ENCODE measurements at regions not wholly inside any gene's neighbourhood (a gene's known extent, or its start where the extent isn't known, plus 50 kb on each side); places are given as distances from the start of the nearest gene placed in this dataset.
A peak's percentile ranks its signal among the peaks of the same experiment; 100 is the strongest.

DNA sequence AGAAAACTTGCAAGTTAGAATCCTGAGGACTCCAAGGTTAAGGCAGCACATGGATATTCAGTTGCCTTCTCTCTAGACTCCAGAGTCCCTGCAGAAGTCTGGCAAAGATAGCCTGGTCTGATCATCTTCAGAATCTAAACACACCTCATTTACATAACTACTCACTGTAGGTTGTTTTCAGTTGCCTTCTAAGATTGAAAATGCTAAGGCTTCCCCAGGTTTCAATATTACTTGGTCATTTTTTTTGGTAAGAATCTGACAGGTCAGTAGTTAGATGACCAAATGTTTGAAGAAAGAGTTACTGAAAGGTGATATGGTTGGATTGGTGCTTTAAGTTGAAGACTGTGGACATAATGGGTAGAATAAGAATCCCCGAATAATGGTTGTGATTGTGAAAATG, 205.4 kb upstream of the KCNJ16 start:
- Histone ChIP-seq H3K27ac (ENCODE audit: low read depth, low read length) (peak overlapping the region; percentile 65), H3K4me1 (ENCODE audit: control insufficient read depth, insufficient read depth, low read length, unreplicated experiment) (peaks cover 38% of the 10 kb centered on the region), H3K79me2 (ENCODE audit: control insufficient read depth, insufficient read depth, low read length, unreplicated experiment) (no peaks in the 10 kb centered on the region)

DNA sequence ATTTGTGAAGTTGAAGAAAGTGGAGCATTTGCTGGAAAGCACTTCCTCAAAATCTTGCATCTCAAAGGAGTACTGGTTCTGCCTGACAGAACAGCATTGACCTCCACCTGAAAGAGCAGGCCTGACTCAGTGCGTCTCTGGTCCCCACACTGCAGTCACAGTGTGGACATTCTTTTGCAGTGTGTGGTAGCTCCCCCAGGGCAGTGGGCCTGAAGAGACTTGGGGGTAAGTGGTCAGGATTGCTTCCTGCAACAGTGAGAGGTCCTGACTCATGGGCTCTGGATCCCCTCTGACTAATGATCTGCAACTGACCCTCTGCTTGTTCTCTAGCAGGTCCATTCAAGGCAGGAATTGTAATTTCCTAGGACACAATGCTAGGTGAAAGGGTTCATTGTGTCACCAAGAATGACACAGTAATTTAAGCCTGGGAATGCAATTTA, 204.9 kb upstream of the KCNJ16 start:
- no peak overlapping the region for H2AFZ ChIP-seq (ENCODE audit: low read length, unreplicated experiment)

More for the DNA sequence above, 205.4 kb upstream of the KCNJ16 start:
- Histone ChIP-seq H3K4me3 (ENCODE audit: low read depth, low read length) (0 out of 2 replicates have a peak overlapping the region, but pooled peaks have one; percentile 8), H3K27me3 (ENCODE audit: insufficient read depth, low read length) (no peaks in the 10 kb centered on the region), H2AFZ (ENCODE audit: low read length, unreplicated experiment) (no peak overlapping the region), H3K36me3 (ENCODE audit: insufficient read depth, low read length) (no peaks in the 10 kb centered on the region)

DNA sequence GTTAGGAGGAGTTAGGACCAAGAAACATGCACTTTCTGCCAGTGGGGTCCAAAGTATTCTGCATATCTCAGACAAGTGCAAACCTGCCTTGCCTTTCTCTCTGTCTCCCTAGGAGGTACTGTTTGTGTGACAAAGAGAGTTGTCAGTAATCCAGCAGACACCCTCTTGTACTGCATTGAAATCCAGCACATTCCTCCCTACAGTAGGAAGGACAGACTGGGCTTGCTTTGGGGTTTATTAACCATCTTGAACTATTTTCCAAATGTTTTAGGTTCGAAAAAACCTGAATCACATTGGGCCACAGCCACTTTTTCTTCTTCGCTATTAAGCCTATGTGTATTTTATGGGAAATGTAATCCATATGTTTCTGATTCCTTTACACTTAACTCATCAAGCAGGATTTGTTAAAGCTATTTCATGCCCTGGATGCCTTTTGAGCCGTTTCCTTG, 204.2 kb upstream of the KCNJ16 start:
- Histone ChIP-seq H3K27me3 (ENCODE audit: insufficient read depth, low read length) (no peaks in the 10 kb centered on the region), H3K79me2 (ENCODE audit: control insufficient read depth, insufficient read depth, low read length, unreplicated experiment) (no peaks in the 10 kb centered on the region), H3K4me1 (ENCODE audit: control insufficient read depth, insufficient read depth, low read length, unreplicated experiment) (peaks cover 45% of the 10 kb centered on the region), H2AFZ (ENCODE audit: low read length, unreplicated experiment) (peak overlapping the region; percentile 11), H3K36me3 (ENCODE audit: insufficient read depth, low read length) (no peaks in the 10 kb centered on the region), H3K4me3 (ENCODE audit: low read depth, low read length) (no peak overlapping the region), H3K27ac (ENCODE audit: low read depth, low read length) (peak overlapping the region; percentile 65)

More for the DNA sequence above, 204.9 kb upstream of the KCNJ16 start:
- Histone ChIP-seq H3K79me2 (ENCODE audit: control insufficient read depth, insufficient read depth, low read length, unreplicated experiment) (no peaks in the 10 kb centered on the region), H3K4me3 (ENCODE audit: low read depth, low read length) (0 out of 2 replicates have a peak overlapping the region, but pooled peaks have one; percentile 8), H3K4me1 (ENCODE audit: control insufficient read depth, insufficient read depth, low read length, unreplicated experiment) (peaks cover 39% of the 10 kb centered on the region), H3K36me3 (ENCODE audit: insufficient read depth, low read length) (no peaks in the 10 kb centered on the region), H3K27ac (ENCODE audit: low read depth, low read length) (peak overlapping the region; percentile 65), H3K27me3 (ENCODE audit: insufficient read depth, low read length) (no peaks in the 10 kb centered on the region)

DNA sequence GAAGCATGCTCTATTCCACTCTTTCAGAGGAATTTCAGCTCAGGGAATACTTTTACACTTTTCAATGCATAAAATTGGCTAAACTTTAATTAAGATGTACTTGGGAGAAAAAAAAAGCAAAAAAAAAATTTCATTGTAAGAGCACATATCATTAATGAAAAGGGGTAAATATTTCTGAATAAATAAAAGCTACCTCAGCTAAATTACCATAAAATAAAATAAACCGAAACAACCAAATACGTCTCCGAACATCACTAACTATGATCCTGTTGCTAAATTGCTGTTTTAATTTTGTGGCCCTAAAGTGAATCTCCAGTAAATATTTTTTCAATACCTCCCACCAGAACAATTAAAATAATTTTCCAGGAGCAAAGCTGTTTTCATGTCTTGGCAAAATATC, 203.7 kb upstream of the KCNJ16 start:
- peak overlapping the region; percentile 11 for H2AFZ ChIP-seq (ENCODE audit: low read length, unreplicated experiment)
- H3K27me3 ChIP-seq (ENCODE audit: insufficient read depth, low read length) = no peaks in the 10 kb centered on the region
- no peaks in the 10 kb centered on the region for H3K79me2 ChIP-seq (ENCODE audit: control insufficient read depth, insufficient read depth, low read length, unreplicated experiment)
- peaks cover 49% of the 10 kb centered on the region for H3K4me1 ChIP-seq (ENCODE audit: control insufficient read depth, insufficient read depth, low read length, unreplicated experiment)
- H3K4me3 ChIP-seq (ENCODE audit: low read depth, low read length) = no peak overlapping the region
- H3K27ac ChIP-seq (ENCODE audit: low read depth, low read length) = peak overlapping the region; percentile 65
- H3K36me3 ChIP-seq (ENCODE audit: insufficient read depth, low read length) = no peaks in the 10 kb centered on the region

DNA sequence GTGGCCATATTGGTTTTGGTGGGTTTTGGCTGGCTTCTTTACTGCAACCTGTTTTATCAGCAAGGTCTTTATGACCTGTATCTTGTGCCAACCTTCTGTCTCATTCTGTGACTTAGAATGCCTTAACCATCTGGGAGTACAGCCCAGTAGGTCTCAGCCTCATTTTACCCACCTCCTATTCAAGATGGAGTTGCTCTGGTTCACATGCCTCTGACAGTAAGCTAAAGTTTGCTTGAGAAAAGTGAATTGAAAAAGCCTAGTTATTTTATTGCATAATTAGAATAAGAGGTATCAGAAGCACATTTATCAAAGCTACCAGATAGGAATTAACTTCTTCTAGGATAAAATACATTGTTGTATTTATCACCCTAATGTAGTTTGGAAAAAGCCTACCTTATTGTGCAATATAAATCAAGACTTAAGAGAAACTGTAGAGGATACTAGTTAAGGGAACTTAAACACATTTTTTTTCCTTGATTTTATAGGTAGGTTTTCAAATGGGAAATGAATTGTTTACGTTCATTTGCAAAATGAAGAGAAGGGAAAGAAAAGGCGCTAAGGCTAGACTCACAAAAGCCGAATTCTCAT, 202.3 kb upstream of the KCNJ16 start:
- no peak overlapping the region for H3K27ac ChIP-seq (ENCODE audit: low read depth, low read length)
- H3K79me2 ChIP-seq (ENCODE audit: control insufficient read depth, insufficient read depth, low read length, unreplicated experiment) = no peaks in the 10 kb centered on the region
- H3K4me1 ChIP-seq (ENCODE audit: control insufficient read depth, insufficient read depth, low read length, unreplicated experiment) = peaks cover 49% of the 10 kb centered on the region
- no peak overlapping the region for H3K4me3 ChIP-seq (ENCODE audit: low read depth, low read length)
- no peaks in the 10 kb centered on the region for H3K27me3 ChIP-seq (ENCODE audit: insufficient read depth, low read length)
- no peaks in the 10 kb centered on the region for H3K36me3 ChIP-seq (ENCODE audit: insufficient read depth, low read length)
- H2AFZ ChIP-seq (ENCODE audit: low read length, unreplicated experiment) = no peak overlapping the region

DNA sequence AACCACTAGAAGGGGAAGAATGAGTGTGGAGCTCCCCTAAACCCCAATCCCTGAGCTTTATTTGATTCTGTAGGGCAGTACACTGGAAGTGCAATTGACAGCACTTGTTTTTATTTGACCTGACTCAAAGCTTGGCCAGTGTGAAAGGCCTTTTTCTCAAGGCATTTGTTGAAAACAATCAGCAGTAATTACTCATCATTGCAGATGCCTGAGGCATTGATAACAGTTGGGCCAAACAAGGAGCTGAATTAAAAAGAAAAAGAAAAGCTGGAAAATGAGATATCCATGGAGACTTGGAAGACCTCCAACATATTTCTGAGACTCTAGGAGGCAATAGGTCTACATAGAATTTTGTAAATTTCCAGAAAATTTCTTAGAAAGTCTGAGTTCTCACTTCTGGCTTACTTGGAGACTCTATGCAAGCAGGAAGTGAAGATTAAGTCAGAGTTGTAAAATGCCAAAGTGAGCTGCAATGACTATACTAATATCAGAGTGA, 200.8 kb upstream of the KCNJ16 start:
- Histone ChIP-seq H3K4me3 (ENCODE audit: low read depth, low read length) (no peak overlapping the region), H3K27me3 (ENCODE audit: insufficient read depth, low read length) (no peaks in the 10 kb centered on the region), H2AFZ (ENCODE audit: low read length, unreplicated experiment) (no peak overlapping the region), H3K79me2 (ENCODE audit: control insufficient read depth, insufficient read depth, low read length, unreplicated experiment) (no peaks in the 10 kb centered on the region), H3K27ac (ENCODE audit: low read depth, low read length) (peak overlapping the region; percentile 75), H3K4me1 (ENCODE audit: control insufficient read depth, insufficient read depth, low read length, unreplicated experiment) (peaks cover 61% of the 10 kb centered on the region), H3K36me3 (ENCODE audit: insufficient read depth, low read length) (no peaks in the 10 kb centered on the region)

DNA sequence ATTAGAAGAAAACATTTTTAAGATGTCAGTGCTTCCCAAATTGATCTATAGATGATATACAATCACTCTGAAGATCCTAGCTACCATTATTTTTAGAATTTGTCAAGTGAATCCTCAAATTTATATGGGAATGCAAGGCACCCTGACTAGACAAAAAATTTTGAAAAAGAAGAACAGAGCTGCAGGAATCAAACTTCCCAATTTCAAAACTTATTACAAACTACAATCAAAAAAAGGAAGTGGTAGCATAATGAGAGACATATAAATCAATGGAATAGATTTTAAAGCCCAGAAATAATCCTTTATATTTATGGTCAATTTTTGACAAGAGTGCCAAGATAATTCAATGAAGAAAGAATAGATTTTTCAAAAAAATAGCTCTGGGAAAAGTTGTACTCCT, 198.3 kb upstream of the KCNJ16 start:
- peaks cover 49% of the 10 kb centered on the region for H3K4me1 ChIP-seq (ENCODE audit: control insufficient read depth, insufficient read depth, low read length, unreplicated experiment)

DNA sequence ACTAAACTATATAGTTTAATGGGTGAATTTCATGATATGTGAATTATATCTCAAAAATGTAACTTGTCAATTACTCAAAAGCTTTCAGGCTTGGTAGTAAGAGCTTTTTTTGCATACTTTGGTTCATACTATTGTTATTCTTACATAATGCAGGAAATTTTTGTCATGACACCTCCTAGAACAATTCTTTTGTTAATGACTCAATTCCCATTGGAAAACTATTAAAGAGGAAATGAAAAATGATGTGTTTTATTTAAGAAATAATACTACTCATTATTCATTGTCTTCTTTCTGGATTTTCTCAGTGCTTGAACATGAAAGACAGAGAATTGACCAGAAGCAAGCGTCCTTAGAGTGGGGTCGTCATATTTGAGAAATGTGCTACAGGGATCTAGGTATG, 196.4 kb upstream of the KCNJ16 start:
- Histone ChIP-seq H2AFZ (ENCODE audit: low read length, unreplicated experiment) (no peak overlapping the region), H3K4me1 (ENCODE audit: control insufficient read depth, insufficient read depth, low read length, unreplicated experiment) (peaks cover 46% of the 10 kb centered on the region), H3K79me2 (ENCODE audit: control insufficient read depth, insufficient read depth, low read length, unreplicated experiment) (no peaks in the 10 kb centered on the region)

More for the DNA sequence above, 198.3 kb upstream of the KCNJ16 start:
- no peak overlapping the region for H3K4me3 ChIP-seq (ENCODE audit: low read depth, low read length)
- H3K79me2 ChIP-seq (ENCODE audit: control insufficient read depth, insufficient read depth, low read length, unreplicated experiment) = no peaks in the 10 kb centered on the region
- H3K36me3 ChIP-seq (ENCODE audit: insufficient read depth, low read length) = no peaks in the 10 kb centered on the region
- H3K27ac ChIP-seq (ENCODE audit: low read depth, low read length) = no peak overlapping the region
- H2AFZ ChIP-seq (ENCODE audit: low read length, unreplicated experiment) = no peak overlapping the region
- H3K27me3 ChIP-seq (ENCODE audit: insufficient read depth, low read length) = no peaks in the 10 kb centered on the region

DNA sequence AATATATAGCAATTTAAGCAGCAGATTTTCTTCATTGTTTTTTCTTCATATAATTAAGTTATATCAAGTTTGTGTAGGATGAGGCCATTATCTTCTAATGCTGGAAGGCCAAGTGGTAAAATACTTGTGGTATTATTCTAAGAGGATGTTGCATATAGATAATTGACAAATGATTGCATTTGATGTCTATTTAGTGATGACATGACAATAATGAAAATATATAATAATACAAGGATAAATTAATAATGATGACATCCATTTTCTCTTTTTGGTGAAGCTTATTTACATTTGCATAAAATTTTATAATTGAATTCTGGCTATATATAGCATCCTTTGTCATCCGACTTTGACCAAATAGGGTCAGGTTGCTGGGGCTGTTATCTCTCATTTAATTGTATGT, 195.4 kb upstream of the KCNJ16 start:
- peak overlapping the region; percentile 39; the same call in 1 of the 2 replicates for H3K4me3 ChIP-seq (ENCODE audit: low read depth, low read length)
- H3K36me3 ChIP-seq (ENCODE audit: insufficient read depth, low read length) = no peaks in the 10 kb centered on the region
- H2AFZ ChIP-seq (ENCODE audit: low read length, unreplicated experiment) = no peak overlapping the region
- peaks cover 39% of the 10 kb centered on the region for H3K4me1 ChIP-seq (ENCODE audit: control insufficient read depth, insufficient read depth, low read length, unreplicated experiment)
- H3K79me2 ChIP-seq (ENCODE audit: control insufficient read depth, insufficient read depth, low read length, unreplicated experiment) = no peaks in the 10 kb centered on the region
- H3K27ac ChIP-seq (ENCODE audit: low read depth, low read length) = peak overlapping the region; percentile 86
- H3K27me3 ChIP-seq (ENCODE audit: insufficient read depth, low read length) = no peaks in the 10 kb centered on the region

More for the DNA sequence above, 196.4 kb upstream of the KCNJ16 start:
- Histone ChIP-seq H3K36me3 (ENCODE audit: insufficient read depth, low read length) (no peaks in the 10 kb centered on the region), H3K4me3 (ENCODE audit: low read depth, low read length) (peak overlapping the region; percentile 50; the same call in 1 of the 2 replicates), H3K27ac (ENCODE audit: low read depth, low read length) (peak overlapping the region; percentile 86), H3K27me3 (ENCODE audit: insufficient read depth, low read length) (no peaks in the 10 kb centered on the region)

DNA sequence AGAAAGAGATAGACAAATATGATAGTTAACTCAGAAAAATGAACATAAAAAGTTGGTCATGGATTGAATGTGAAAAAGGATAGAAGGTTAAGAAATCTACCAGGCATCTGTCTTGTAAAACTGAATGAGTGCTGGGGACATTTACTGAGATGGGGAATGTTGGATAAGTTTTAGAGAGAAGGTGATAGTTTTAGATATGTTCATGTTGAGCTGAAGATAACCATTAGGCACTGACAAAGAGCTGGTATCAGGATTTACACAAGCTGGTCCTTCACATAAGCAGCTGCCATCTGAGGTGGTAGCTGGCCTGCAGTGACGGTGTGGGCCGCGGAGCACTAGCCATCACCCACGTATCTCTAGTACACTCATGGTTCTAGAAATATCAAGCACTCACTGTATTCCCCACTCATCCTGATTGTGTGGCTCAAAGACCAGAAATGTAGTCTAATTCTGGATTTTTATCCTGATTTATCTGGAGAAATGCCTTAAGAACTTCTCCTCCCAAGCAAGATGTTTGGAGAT, 194.4 kb upstream of the KCNJ16 start:
- Histone ChIP-seq H3K4me1 (ENCODE audit: control insufficient read depth, insufficient read depth, low read length, unreplicated experiment) (peaks cover 33% of the 10 kb centered on the region), H3K79me2 (ENCODE audit: control insufficient read depth, insufficient read depth, low read length, unreplicated experiment) (no peaks in the 10 kb centered on the region), H3K27me3 (ENCODE audit: insufficient read depth, low read length) (no peaks in the 10 kb centered on the region), H3K36me3 (ENCODE audit: insufficient read depth, low read length) (no peaks in the 10 kb centered on the region), H3K27ac (ENCODE audit: low read depth, low read length) (0 out of 2 replicates have a peak overlapping the region, but pooled peaks have one; percentile 86), H2AFZ (ENCODE audit: low read length, unreplicated experiment) (no peak overlapping the region), H3K4me3 (ENCODE audit: low read depth, low read length) (0 out of 2 replicates have a peak overlapping the region, but pooled peaks have one; percentile 39)

DNA sequence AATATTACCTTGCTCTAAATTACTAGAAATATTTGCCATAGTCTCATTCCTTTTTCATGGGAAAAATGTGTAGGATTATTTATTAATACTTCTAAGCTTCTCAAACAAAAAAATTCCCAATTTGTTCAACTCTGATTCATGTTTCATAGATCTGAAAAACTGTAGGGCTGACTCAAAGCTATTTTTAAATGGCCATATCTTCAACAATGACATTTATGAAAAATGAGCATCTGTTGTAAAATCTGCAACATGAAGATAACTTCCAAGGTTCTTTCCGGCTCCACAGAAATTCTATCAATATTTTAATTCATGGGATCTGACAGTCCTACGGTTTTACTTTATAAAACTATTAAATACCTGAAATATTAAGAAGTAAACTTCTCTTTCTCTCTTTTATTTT, 192.7 kb upstream of the KCNJ16 start:
- Histone ChIP-seq H3K4me3 (ENCODE audit: low read depth, low read length) (no peak overlapping the region), H3K27ac (ENCODE audit: low read depth, low read length) (no peak overlapping the region), H3K36me3 (ENCODE audit: insufficient read depth, low read length) (no peaks in the 10 kb centered on the region), H2AFZ (ENCODE audit: low read length, unreplicated experiment) (no peak overlapping the region), H3K79me2 (ENCODE audit: control insufficient read depth, insufficient read depth, low read length, unreplicated experiment) (no peaks in the 10 kb centered on the region), H3K27me3 (ENCODE audit: insufficient read depth, low read length) (no peaks in the 10 kb centered on the region), H3K4me1 (ENCODE audit: control insufficient read depth, insufficient read depth, low read length, unreplicated experiment) (peaks cover 27% of the 10 kb centered on the region)
